ENCODE measurements at regions not wholly inside any gene's neighbourhood (a gene's known extent, or its start where the extent isn't known, plus 50 kb on each side); places are given as distances from the start of the nearest gene placed in this dataset.

DNA sequence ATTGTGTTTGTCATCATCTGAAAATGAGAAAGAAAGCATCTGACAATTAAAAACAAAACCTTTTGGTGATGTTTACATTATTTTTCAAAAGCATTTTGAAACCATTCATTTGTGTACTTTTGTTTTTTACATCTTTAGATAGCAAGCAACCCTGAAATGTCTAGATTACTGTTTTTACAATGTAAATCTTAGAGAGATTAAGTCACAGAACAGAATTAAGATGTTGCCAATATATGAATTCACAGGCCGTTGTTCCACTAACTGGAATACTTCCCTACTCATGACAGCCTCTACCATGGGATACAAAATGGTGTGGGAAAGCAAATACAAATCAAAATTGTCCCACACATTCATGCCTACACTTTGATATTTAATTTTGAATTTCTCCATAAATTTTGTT, 480.0 kb upstream of the ZEB2 start:
- no peak for DNase-seq (ENCODE audit: extremely low spot score)
- Histone ChIP-seq H3K4me3 (ENCODE audit: low read depth, low read length) (no peak overlapping the region), H3K4me1 (ENCODE audit: insufficient read depth) (no peaks in the 10 kb centered on the region), H3K27ac (ENCODE audit: low read depth) (no peak overlapping the region), H3K36me3 (ENCODE audit: insufficient read depth) (no peaks in the 10 kb centered on the region)
- WGBS: 46% methylated on average over 1 of the region's 1 CpG

DNA sequence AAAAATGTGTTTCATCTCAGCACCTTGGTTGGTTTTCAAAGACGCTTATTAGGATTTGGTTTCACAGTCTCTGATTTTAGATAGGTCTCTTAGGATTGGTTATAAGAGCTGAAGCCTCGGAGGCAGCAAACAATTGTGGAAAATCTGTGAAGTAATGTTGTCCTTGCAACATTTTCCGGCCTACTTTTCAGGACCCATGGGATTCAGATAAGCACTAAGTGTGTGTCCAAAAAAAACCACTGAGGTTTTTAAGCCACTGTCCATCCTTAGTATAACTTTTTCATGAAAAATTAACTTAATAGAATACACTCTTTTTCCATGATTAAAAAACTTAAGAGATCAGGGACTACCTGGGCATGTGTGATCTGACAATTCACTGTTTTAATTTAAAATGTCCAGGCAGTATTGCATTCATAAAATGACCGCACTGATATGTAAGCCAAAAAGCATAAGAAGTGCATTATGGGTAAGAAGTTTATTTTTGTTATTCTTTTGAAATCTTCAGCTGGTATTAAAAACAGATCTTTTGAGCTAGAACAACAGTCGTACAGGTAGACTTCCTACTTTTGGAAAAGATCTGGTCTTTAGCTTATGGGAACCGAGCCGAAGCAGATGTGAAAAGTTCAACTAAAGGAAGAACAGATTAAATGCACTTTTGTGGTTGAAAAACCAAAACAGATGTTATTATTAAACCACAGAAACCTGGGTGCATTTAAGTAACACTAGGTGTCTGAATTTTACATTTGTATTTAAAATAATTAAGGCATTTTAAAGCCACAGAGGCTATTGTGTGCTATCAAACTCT, 479.4 kb upstream of the ZEB2 start:
- no peak for DNase-seq (ENCODE audit: extremely low spot score)
- Histone ChIP-seq H3K36me3 (ENCODE audit: insufficient read depth) (no peaks in the 10 kb centered on the region), H3K4me3 (ENCODE audit: low read depth, low read length) (no peak overlapping the region), H3K4me1 (ENCODE audit: insufficient read depth) (no peaks in the 10 kb centered on the region), H3K27ac (ENCODE audit: low read depth) (no peak overlapping the region)
- 73% methylated on average over 7 of the region's 7 CpGs for WGBS

DNA sequence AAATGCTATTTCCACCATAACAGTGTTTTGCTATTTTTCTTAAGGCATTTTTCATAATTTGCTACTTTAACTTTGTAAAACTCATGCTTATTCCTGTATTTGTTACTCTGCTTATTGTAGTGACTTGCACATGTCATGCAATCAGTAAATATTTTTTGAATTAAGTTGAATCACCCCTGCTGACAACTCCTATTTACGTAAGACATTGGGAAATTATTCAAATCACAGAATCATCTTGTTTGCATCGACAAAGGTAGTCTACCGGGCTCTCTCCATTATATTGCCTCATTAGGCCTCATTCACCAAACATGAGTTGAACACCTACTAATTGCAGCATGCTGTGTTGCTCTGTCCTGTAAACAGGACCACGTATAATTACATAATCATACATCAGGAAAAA, 478.5 kb upstream of the ZEB2 start:
- 73% methylated on average over 4 of the region's 4 CpGs for WGBS
- DNase-seq (ENCODE audit: extremely low spot score): no peak
- Histone ChIP-seq H3K4me3 (ENCODE audit: low read depth, low read length) (no peak overlapping the region), H3K27ac (ENCODE audit: low read depth) (no peak overlapping the region), H3K4me1 (ENCODE audit: insufficient read depth) (no peaks in the 10 kb centered on the region), H3K36me3 (ENCODE audit: insufficient read depth) (no peaks in the 10 kb centered on the region)

DNA sequence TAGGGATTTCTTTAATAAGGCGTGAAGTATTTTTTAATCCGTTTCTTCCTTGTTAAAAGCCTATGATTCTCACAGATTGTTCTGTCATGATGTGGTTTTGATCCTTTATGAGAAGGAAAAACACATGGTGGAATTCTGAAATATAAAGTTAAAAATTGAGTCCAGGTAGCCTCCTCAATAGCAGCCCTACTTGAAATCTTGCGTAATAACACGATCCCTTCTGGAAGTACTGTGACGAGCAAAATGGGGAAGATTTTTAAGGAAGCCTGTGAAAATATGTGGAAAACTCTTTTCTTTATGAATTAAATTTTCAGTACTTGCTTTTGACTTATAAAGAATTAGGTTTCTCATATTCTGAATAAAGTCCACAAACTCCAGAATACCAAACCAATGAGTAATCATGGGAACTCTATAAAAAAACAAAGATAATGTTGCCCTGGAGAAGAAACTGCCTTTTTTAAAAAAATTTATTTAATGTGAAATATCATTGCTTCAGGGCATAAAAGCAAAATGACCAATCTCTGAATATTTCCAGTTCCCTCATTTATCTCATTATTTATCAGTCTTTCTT, 476.4 kb upstream of the ZEB2 start:
- WGBS: 60% methylated on average over 5 of the region's 5 CpGs
- no peak overlapping the region for H3K27ac ChIP-seq (ENCODE audit: low read depth)
- no peak overlapping the region for H3K4me3 ChIP-seq (ENCODE audit: low read depth, low read length)
- DNase-seq (ENCODE audit: extremely low spot score): no peak
- no peaks in the 10 kb centered on the region for H3K36me3 ChIP-seq (ENCODE audit: insufficient read depth)
- no peaks in the 10 kb centered on the region for H3K4me1 ChIP-seq (ENCODE audit: insufficient read depth)

DNA sequence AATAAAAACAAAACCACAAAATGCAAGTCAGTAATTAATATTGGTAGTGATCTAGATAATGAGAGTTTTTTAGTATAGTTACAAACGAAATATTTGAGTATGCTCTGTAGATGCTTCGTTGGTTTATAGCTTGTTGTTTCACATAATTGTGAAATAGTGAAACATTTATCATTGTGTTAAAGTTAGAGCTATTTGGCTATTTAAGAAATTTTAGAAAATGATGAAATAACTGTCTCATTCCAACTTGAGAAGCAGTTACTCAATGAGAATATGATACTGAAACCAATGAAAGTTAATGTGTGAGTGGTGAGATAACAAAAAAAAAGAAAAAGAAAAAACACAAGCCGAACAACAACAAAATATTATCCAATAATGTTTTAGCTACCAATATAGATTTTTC, 475.6 kb upstream of the ZEB2 start:
- 46% methylated on average over 3 of the region's 3 CpGs for WGBS
- no peak overlapping the region for H3K27ac ChIP-seq (ENCODE audit: low read depth)
- no peak overlapping the region for H3K4me3 ChIP-seq (ENCODE audit: low read depth, low read length)
- H3K4me1 ChIP-seq (ENCODE audit: insufficient read depth): no peaks in the 10 kb centered on the region
- H3K36me3 ChIP-seq (ENCODE audit: insufficient read depth): no peaks in the 10 kb centered on the region
- DNase-seq (ENCODE audit: extremely low spot score): no peak

DNA sequence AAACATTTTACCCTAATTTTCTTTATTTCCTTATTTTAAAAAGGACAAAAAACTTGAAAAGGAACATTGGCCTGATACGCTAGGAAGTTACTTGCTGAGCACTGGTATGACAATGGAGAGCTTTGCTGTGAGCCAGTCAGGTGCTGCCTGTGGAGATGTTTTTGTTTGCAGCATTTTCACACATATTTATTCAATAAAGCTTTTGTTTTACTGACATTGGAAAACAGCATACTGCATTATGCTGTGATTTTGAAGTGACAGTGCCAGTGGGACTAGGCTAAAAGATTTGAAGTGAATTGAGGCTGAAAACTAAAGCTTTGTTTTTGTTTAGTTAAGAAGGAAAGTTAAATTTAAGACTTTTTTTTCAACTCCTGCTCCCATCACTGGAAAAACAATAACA, 470.7 kb upstream of the ZEB2 start:
- WGBS: 93% methylated on average over 1 of the region's 1 CpG
- Histone ChIP-seq H3K27ac (ENCODE audit: low read depth) (no peak overlapping the region), H3K36me3 (ENCODE audit: insufficient read depth) (no peaks in the 10 kb centered on the region), H3K4me3 (ENCODE audit: low read depth, low read length) (no peak overlapping the region), H3K4me1 (ENCODE audit: insufficient read depth) (no peaks in the 10 kb centered on the region)
- no peak for DNase-seq (ENCODE audit: extremely low spot score)

DNA sequence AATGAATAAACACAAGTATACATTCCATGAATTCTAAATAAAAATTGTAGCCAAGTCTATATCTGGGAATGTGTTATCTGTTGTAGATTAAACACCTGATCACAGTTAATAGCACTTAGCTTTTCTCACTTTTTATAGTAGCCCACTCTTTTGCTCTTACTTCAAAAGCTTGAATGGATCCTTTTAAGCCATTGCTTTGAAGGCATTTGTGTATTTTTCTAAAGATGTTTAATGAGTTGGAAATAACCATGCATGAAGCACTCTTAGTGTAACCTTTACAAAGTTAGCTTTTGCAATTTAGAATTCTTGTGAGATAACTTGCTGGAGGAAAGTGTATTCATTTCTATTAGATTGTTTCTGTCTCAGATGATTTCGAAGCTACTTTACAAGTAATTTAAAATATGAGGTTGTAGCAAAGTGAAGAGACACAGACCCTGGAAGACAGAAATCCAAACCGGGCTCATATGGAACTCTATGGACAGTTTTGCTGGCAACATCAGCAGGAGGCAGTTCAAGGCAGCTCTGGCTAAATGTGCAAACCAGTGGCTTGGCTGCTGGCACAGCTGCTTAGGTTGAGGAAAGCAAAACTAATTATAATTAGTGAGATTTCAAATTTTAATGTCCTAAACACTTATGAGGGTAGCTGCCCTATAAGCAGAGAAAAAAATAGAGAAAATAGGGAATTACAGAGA, 469.8 kb upstream of the ZEB2 start:
- no peak for DNase-seq (ENCODE audit: extremely low spot score)
- Histone ChIP-seq H3K36me3 (ENCODE audit: insufficient read depth) (no peaks in the 10 kb centered on the region), H3K4me1 (ENCODE audit: insufficient read depth) (no peaks in the 10 kb centered on the region), H3K4me3 (ENCODE audit: low read depth, low read length) (no peak overlapping the region), H3K27ac (ENCODE audit: low read depth) (no peak overlapping the region)
- WGBS: 57% methylated on average over 2 of the region's 2 CpGs

DNA sequence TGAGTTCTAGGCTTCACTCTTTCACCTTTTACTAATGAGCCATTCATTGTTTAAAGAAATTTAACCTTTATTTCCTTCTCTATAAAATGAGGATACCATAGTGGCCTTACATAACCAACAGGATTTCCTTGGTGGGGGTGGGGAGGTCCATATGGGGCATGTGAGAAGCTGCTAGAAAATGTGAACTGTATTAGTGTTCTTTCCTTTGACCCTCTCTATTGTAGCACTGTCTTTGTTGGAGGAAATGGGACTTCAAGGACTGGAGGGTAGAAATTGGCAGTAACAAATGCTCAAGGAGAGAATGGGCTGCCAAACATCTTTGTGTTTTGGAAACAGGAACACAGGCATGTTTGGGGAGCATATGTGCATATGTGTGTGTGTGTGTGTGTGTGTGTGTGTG, 468.7 kb upstream of the ZEB2 start:
- DNase-seq (ENCODE audit: extremely low spot score): no peak
- H3K4me1 ChIP-seq (ENCODE audit: insufficient read depth): no peaks in the 10 kb centered on the region
- H3K27ac ChIP-seq (ENCODE audit: low read depth): no peak overlapping the region
- H3K4me3 ChIP-seq (ENCODE audit: low read depth, low read length): no peak overlapping the region
- H3K36me3 ChIP-seq (ENCODE audit: insufficient read depth): no peaks in the 10 kb centered on the region

DNA sequence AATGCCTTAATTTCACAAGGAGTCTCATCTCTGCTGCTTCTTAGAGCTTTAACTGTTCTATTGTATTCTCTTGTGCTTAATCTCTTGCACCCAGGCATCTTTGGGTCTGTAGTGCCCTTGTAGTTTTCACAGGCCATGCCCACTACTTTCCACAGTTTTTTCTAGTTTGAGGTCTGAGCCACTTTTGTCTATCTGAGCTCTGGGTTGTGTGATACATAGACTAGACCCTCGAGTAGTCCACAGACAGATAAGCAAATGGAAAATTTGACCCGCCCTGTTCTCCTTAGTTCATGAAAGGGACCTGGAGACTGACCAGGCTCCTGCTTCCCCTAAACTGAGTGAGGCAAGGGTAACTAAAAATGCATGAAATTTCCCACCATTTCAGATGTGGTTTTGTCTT, 466.8 kb upstream of the ZEB2 start:
- H3K36me3 ChIP-seq (ENCODE audit: insufficient read depth): no peaks in the 10 kb centered on the region
- no peaks in the 10 kb centered on the region for H3K4me1 ChIP-seq (ENCODE audit: insufficient read depth)
- no peak overlapping the region for H3K4me3 ChIP-seq (ENCODE audit: low read depth, low read length)
- H3K27ac ChIP-seq (ENCODE audit: low read depth): no peak overlapping the region
- 91% methylated on average over 2 of the region's 2 CpGs for whole genome bisulfite sequencing
- DNase-seq (ENCODE audit: extremely low spot score): no peak

DNA sequence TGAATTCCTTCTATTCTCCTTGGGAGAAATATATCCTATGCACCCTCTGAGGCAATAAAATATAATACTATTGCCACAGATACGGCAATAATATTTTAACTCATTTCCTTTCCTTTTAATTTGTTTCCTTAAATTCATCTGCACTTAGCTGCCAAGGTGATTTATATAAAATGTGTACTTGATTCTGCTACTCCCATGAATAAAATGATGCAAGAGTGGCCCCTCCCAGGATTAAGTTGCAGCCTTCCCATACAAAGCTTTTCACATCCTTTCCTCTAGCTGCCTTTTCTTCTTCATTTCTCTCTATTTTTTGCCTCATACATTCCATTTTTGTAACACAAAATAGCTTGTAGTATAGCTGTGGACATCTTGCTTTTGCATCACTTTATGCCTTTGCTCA, 464.1 kb upstream of the ZEB2 start:
- 92% methylated on average over 1 of the region's 1 CpG for WGBS
- Histone ChIP-seq H3K4me1 (ENCODE audit: insufficient read depth) (no peaks in the 10 kb centered on the region), H3K4me3 (ENCODE audit: low read depth, low read length) (no peak overlapping the region), H3K36me3 (ENCODE audit: insufficient read depth) (no peaks in the 10 kb centered on the region), H3K27ac (ENCODE audit: low read depth) (no peak overlapping the region)
- no peak for DNase-seq (ENCODE audit: extremely low spot score)

DNA sequence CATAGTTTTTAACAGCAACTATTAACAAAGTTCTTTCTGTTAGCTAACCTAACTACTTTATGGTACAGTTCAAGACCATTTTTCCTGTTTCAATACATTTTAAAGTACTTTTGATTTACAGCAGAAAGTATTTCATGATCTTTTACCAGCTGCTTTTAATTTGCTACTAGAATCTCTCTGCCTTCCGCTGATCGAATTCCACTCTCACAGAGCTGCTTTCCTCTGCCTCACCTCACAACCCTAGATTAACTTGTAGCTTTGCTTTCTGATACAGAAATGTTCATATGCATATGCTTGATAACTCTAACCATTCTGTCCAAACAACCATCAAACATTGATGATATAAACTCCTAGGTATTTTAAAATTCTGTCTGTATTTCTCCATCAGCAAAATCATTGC, 463.2 kb upstream of the ZEB2 start:
- H3K27ac ChIP-seq (ENCODE audit: low read depth): no peak overlapping the region
- H3K36me3 ChIP-seq (ENCODE audit: insufficient read depth): no peaks in the 10 kb centered on the region
- no peaks in the 10 kb centered on the region for H3K4me1 ChIP-seq (ENCODE audit: insufficient read depth)
- WGBS: 81% methylated on average over 2 of the region's 2 CpGs
- DNase-seq (ENCODE audit: extremely low spot score): no peak
- H3K4me3 ChIP-seq (ENCODE audit: low read depth, low read length): no peak overlapping the region

DNA sequence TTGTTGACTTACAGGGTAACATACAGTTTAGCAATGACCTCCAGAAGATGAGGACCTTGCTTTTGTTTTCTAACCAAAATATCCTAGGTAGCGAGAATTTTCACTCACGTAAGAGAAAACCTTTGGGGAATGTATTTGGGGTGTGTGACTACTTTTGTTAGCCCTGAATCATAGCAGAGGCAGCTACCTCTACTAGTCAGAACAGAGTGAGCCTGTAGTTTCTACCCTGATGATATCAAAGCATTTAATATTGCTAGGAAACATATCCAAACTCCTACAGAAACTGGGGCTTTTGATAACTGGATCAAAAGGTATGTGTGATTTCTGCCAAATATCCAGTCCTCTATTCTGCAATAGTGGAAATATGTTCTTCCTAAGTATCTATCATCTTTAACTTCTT, 462.6 kb upstream of the ZEB2 start:
- 94% methylated on average over 2 of the region's 2 CpGs for WGBS
- Histone ChIP-seq H3K27ac (ENCODE audit: low read depth) (no peak overlapping the region), H3K4me1 (ENCODE audit: insufficient read depth) (no peaks in the 10 kb centered on the region), H3K36me3 (ENCODE audit: insufficient read depth) (no peaks in the 10 kb centered on the region), H3K4me3 (ENCODE audit: low read depth, low read length) (no peak overlapping the region)
- no peak for DNase-seq (ENCODE audit: extremely low spot score)

DNA sequence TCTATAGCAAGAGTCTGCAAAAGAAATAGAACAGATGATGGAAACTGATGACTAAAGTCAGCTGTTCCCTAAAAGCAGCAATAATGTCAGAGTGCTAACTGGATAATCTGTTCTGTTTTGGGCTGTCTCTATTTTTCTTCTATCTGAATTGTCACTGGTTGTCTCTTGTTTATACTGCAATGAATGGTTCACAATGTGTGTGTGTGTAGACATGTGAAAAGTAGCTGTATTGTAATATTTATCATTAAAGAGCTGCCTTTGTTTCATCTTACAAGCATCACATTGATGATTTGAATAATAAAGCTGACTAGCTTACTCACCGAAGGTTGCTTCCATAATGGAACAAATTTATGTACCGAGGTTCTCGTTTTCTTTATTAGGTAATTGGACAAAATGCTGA, 456.0 kb upstream of the ZEB2 start:
- Histone ChIP-seq H3K36me3 (ENCODE audit: insufficient read depth) (no peaks in the 10 kb centered on the region), H3K4me1 (ENCODE audit: insufficient read depth) (no peaks in the 10 kb centered on the region), H3K4me3 (ENCODE audit: low read depth, low read length) (no peak overlapping the region), H3K27ac (ENCODE audit: low read depth) (no peak overlapping the region)
- 88% methylated on average over 3 of the region's 3 CpGs for WGBS
- no peak for DNase-seq (ENCODE audit: extremely low spot score)

DNA sequence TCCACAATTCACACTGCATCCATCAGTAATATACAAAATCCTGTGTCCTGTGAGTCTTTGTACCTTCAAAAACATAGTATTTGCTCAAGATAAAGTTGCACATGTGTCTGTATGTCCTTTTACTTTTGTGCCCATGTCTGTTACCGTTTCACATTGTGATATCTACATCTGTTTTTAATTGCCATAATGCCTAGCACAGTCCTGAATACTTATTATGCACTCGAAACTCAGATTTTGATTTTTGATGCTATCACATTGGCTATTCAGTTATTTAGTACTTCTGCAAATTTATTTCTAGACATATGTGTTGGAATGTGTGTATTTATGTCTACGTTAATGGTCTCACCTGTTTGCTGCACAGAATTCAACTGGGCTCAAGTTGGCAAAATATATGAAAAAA, 452.8 kb upstream of the ZEB2 start:
- H3K4me1 ChIP-seq (ENCODE audit: insufficient read depth): no peaks in the 10 kb centered on the region
- 79% methylated on average over 3 of the region's 3 CpGs for WGBS
- no peaks in the 10 kb centered on the region for H3K36me3 ChIP-seq (ENCODE audit: insufficient read depth)
- no peak overlapping the region for H3K4me3 ChIP-seq (ENCODE audit: low read depth, low read length)
- H3K27ac ChIP-seq (ENCODE audit: low read depth): no peak overlapping the region
- DNase-seq (ENCODE audit: extremely low spot score): no peak
